GM10266 (cell line): ENCODE measurements at regions not wholly inside any gene's neighbourhood (a gene's known extent, or its start where the extent isn't known, plus 50 kb on each side); places are given as distances from the start of the nearest gene placed in this dataset.
"Not testable (repeated sequence)": the region's sequence is repeated elsewhere in the genome, so short reads cannot be mapped to it uniquely, and the experiment has no call there.

Experiments used
- DNase-seq: peaks from one replicate; pipeline ENCODE4 v3.0.0; 2012; ENCODE audit errors: extremely low spot score
- TF ChIP-seq, protein P1 (sequence below): IDR thresholded peaks from 2 replicates; pipeline ENCODE4 v1.5.1; 2012; ENCODE audit warnings: mild to moderate bottlenecking, low read depth; ENCODE audit not compliant: control insufficient read depth, insufficient read depth; ENCODE audit errors: missing control alignments

DNA sequence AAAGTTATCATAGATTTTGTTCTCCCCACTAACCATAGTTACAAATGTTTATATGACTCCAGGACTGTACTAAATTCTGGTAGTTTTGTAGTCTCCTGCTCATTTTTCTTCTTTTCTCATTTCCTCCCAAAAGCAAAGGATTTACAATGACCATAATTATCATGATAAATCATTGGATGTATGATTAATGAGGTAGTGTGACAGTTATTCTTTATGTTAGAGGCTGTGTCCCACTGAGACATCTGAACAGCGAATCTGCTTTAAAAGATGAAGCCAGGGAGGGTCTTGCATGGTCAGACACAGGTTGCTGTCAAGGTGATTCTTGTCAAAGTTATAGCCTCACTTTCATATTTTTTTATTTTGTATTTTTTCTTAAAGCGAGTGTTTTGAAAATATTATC is 285.2 kb upstream of the STXBP5 start:
- DNase-seq: no peak
- TF ChIP-seq, protein P1, sequence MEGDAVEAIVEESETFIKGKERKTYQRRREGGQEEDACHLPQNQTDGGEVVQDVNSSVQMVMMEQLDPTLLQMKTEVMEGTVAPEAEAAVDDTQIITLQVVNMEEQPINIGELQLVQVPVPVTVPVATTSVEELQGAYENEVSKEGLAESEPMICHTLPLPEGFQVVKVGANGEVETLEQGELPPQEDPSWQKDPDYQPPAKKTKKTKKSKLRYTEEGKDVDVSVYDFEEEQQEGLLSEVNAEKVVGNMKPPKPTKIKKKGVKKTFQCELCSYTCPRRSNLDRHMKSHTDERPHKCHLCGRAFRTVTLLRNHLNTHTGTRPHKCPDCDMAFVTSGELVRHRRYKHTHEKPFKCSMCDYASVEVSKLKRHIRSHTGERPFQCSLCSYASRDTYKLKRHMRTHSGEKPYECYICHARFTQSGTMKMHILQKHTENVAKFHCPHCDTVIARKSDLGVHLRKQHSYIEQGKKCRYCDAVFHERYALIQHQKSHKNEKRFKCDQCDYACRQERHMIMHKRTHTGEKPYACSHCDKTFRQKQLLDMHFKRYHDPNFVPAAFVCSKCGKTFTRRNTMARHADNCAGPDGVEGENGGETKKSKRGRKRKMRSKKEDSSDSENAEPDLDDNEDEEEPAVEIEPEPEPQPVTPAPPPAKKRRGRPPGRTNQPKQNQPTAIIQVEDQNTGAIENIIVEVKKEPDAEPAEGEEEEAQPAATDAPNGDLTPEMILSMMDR: no peak

GRCh38 chr6:146923205-146923833 is 280.9 kb upstream of the STXBP5 start:
- TF ChIP-seq, protein P1: no peak
- DNase-seq: no peak

DNA sequence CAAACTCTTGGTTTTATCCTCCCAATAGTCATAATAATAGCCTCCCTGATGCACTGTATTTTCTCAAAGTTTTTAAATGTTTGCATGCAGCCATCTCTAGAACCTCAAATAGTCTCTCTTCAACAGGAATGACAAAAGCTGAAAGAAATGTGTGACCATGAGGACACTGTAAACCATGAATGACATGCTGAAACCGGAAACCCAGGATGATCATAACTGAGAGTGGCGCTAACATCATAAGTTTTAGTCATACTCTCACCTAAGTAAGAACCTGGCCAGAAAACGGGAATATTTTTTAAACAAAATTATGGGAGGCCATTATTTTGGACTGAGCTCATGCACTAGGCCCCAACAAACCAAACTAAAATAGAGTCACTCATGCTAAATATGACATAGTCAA is 278.4 kb upstream of the STXBP5 start:
- DNase-seq: no peak
- TF ChIP-seq, protein P1: no peak

DNA sequence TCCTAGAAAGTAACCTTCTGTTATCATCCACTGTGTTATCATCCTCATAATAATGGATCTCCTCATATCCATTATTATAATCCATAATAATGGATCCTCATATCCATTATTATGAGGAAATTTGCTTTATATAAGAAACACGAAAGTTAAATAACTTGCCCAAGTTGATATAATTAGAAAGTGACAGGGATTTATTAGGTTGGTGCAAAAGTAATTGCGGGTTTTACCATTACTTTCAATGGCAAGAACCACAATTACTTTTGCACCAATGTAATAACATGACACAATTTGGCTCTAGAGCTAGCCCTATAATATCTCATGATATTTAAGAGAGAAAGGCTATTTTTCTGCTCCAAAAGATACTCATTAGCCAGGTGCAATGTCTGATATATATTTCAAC is 275.7 kb upstream of the STXBP5 start:
- DNase-seq: no peak
- TF ChIP-seq, protein P1: no peak

GRCh38 chr6:146931214-146931613 is 273.0 kb upstream of the STXBP5 start:
- no peak for DNase-seq
- TF ChIP-seq, protein P1: no peak

GRCh38 chr6:146937316-146937715 is 266.9 kb upstream of the STXBP5 start:
- TF ChIP-seq, protein P1: no peak
- DNase-seq: no peak

- TF ChIP-seq, protein P1: no peak
- DNase-seq: no peak
Observed at GRCh38 chr6:146938266-146938665, 266.0 kb upstream of the STXBP5 start.

- DNase-seq: not testable (repeated sequence)
Observed at GRCh38 chr6:146939456-146939855, 264.8 kb upstream of the STXBP5 start.
